ENCODE measurements at regions not wholly inside any gene's neighbourhood (a gene's known extent, or its start where the extent isn't known, plus 50 kb on each side); places are given as distances from the start of the nearest gene placed in this dataset.

GRCh38 chr10:113397047-113397446 lies 155.8 kb upstream of the HABP2 start:
- Histone ChIP-seq H3K4me3 (replicated peaks in 1 of 3; ENCODE audit: low read depth in 2 of 3, low read length in 3 of 3) (no peak overlapping the region), H3K79me2 (ENCODE audit: insufficient read depth, low read length) (no peaks in the 10 kb centered on the region), H3K27ac (ENCODE audit: low read depth in 1 of 2, low read length in 2 of 2) (no peak overlapping the region), H3K4me2 (replicated peaks; ENCODE audit: extremely low read depth, low read length, poor library complexity, severe bottlenecking) (no peak overlapping the region), H3K4me1 (ENCODE audit: control insufficient read depth in 1 of 2, insufficient read depth in 2 of 2, low read length in 2 of 2) (peaks cover 0 to 4% of the 10 kb centered on the region in 2 donors), H3K27me3 (ENCODE audit: control insufficient read depth in 2 of 2, insufficient read depth in 2 of 2, low read length in 2 of 2) (no peaks in the 10 kb centered on the region), H2AFZ (ENCODE audit: insufficient read depth, low read depth, low read length, poor library complexity, severe bottlenecking) (no peak overlapping the region), H4K20me1 (ENCODE audit: insufficient read depth, low read length) (no peaks in the 10 kb centered on the region), H3K9ac (ENCODE audit: insufficient read depth, low read length, poor library complexity, severe bottlenecking) (no peak overlapping the region), H3K9me3 (replicated peaks in 1 of 2; ENCODE audit: control insufficient read depth in 1 of 2, insufficient read depth in 1 of 2, low read length in 2 of 2) (no peaks in the 10 kb centered on the region), H3K36me3 (replicated peaks in 1 of 2; ENCODE audit: control insufficient read depth in 1 of 2, insufficient read depth in 2 of 2, low read length in 2 of 2) (no peaks in the 10 kb centered on the region)
- TF ChIP-seq CTCF (IDR thresholded peaks at IDR 0.05): no peak
- H3K36me3 Mint-ChIP-seq: no peaks in the 10 kb centered on the region
- peaks cover 16% of the 10 kb centered on the region for H3K4me1 Mint-ChIP-seq
- H3K27ac Mint-ChIP-seq: no peak overlapping the region
- intact Hi-C loops (cut with micrococcal nuclease): loop anchor here in 1 of 2 donors (10.0 kb wide), 1 partner anchor 682 kb away; no protein-coding TSS in a partner anchor
- peaks cover 0 to 3% (median 2%) of the 10 kb centered on the region in 7 donors for H3K9me3 Mint-ChIP-seq
- no CpG with 5 or more reads among the region's 9 CpGs for WGBS (ENCODE audit: insufficient coverage)
- no peak overlapping the region for H3K4me3 Mint-ChIP-seq
- no peak for DNase-seq
- peaks cover 0 to 1% (median 1%) of the 10 kb centered on the region in 3 donors for H3K27me3 Mint-ChIP-seq (ENCODE audit: low read depth in 3 of 3)

- DNase-seq: no peak
- H3K9me3 Mint-ChIP-seq: peaks cover 0 to 3% (median 0%) of the 10 kb centered on the region in 7 donors
- no peak overlapping the region for H3K9ac ChIP-seq (ENCODE audit: insufficient read depth, low read length, poor library complexity, severe bottlenecking)
- peaks cover 17% of the 10 kb centered on the region for H3K4me1 Mint-ChIP-seq
- no peaks in the 10 kb centered on the region for H3K9me3 ChIP-seq (replicated peaks in 1 of 2; ENCODE audit: control insufficient read depth in 1 of 2, insufficient read depth in 1 of 2, low read length in 2 of 2)
- H3K27me3 ChIP-seq (ENCODE audit: control insufficient read depth in 2 of 2, insufficient read depth in 2 of 2, low read length in 2 of 2): no peaks in the 10 kb centered on the region
- peaks cover 0 to 4% of the 10 kb centered on the region in 2 donors for H3K4me1 ChIP-seq (ENCODE audit: control insufficient read depth in 1 of 2, insufficient read depth in 2 of 2, low read length in 2 of 2)
- no peak overlapping the region for H3K4me3 Mint-ChIP-seq
- intact Hi-C loops (cut with micrococcal nuclease): loop anchor here in 1 of 2 donors (10.0 kb wide), 1 partner anchor 684 kb away; no protein-coding TSS in a partner anchor
- no peak overlapping the region for H2AFZ ChIP-seq (ENCODE audit: insufficient read depth, low read depth, low read length, poor library complexity, severe bottlenecking)
- H3K27me3 Mint-ChIP-seq (ENCODE audit: low read depth in 3 of 3): peaks cover 1 to 2% (median 1%) of the 10 kb centered on the region in 3 donors
- no peak overlapping the region for H3K27ac ChIP-seq (ENCODE audit: low read depth in 1 of 2, low read length in 2 of 2)
- no peak overlapping the region for H3K4me3 ChIP-seq (replicated peaks in 1 of 3; ENCODE audit: low read depth in 2 of 3, low read length in 3 of 3)
- no peak overlapping the region for H3K4me2 ChIP-seq (replicated peaks; ENCODE audit: extremely low read depth, low read length, poor library complexity, severe bottlenecking)
- H3K79me2 ChIP-seq (ENCODE audit: insufficient read depth, low read length): no peaks in the 10 kb centered on the region
- H4K20me1 ChIP-seq (ENCODE audit: insufficient read depth, low read length): no peaks in the 10 kb centered on the region
- no peaks in the 10 kb centered on the region for H3K36me3 ChIP-seq (replicated peaks in 1 of 2; ENCODE audit: control insufficient read depth in 1 of 2, insufficient read depth in 2 of 2, low read length in 2 of 2)
- 58% methylated on average over 2 of the region's 4 CpGs for WGBS (ENCODE audit: insufficient coverage)
- peak overlapping the region in 1 of 7 donors; percentile 49 for H3K27ac Mint-ChIP-seq
- H3K36me3 Mint-ChIP-seq: no peaks in the 10 kb centered on the region
- no peak for TF ChIP-seq CTCF (IDR thresholded peaks at IDR 0.05)
These were observed 153.8 kb upstream of the HABP2 start for GRCh38 chr10:113399065-113399464.

All from CD14-positive monocyte (primary cell).